ENCODE measurements at regions not wholly inside any gene's neighbourhood (a gene's known extent, or its start where the extent isn't known, plus 50 kb on each side); places are given as distances from the start of the nearest gene placed in this dataset.

DNA sequence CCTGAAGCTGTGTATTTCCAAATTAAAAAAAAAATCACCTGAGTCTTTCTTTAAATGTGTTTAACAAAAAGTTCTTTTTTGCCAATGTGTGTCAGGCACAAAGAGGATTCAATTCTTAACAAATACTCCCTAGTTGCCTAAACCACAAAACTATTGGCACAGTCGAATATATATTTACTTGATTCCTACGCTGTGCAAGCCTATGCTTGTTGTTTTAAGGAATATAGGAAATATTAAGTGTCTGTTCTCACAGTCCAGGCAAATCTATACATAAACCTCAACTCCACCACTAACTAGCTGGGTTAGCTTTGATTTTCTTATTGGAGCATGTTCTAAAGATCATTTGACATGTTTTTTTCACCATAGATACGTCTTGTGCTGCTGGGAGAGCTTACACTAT, 571.0 kb downstream of the PYDC2 start:
- TF ChIP-seq POLR2AphosphoS5 (IDR thresholded peaks at IDR 0.05; ENCODE audit: low read depth) (no peak), GABPA (IDR thresholded peaks at IDR 0.05; ENCODE audit: low read depth) (no peak), REST (IDR thresholded peaks at IDR 0.05; ENCODE audit: insufficient replicate concordance, low read depth) (no peak), SPI1 (IDR thresholded peaks at IDR 0.05; ENCODE audit: borderline replicate concordance, low read depth) (no peak)
- TF ChIP-seq, protein P1, sequence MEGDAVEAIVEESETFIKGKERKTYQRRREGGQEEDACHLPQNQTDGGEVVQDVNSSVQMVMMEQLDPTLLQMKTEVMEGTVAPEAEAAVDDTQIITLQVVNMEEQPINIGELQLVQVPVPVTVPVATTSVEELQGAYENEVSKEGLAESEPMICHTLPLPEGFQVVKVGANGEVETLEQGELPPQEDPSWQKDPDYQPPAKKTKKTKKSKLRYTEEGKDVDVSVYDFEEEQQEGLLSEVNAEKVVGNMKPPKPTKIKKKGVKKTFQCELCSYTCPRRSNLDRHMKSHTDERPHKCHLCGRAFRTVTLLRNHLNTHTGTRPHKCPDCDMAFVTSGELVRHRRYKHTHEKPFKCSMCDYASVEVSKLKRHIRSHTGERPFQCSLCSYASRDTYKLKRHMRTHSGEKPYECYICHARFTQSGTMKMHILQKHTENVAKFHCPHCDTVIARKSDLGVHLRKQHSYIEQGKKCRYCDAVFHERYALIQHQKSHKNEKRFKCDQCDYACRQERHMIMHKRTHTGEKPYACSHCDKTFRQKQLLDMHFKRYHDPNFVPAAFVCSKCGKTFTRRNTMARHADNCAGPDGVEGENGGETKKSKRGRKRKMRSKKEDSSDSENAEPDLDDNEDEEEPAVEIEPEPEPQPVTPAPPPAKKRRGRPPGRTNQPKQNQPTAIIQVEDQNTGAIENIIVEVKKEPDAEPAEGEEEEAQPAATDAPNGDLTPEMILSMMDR (IDR thresholded peaks at IDR 0.05; ENCODE audit: insufficient read depth, low read length), result no peak
